ENCODE measurements at regions not wholly inside any gene's neighbourhood (a gene's known extent, or its start where the extent isn't known, plus 50 kb on each side); places are given as distances from the start of the nearest gene placed in this dataset.

- no peak for TF ChIP-seq CTCF (conservative IDR thresholded peaks at IDR 0.05 in 1 of 2, IDR thresholded peaks at IDR 0.05 in 1 of 2; ENCODE audit: low read depth in 1 of 2, low read length in 2 of 2)
- TF ChIP-seq EZH2 (IDR thresholded peaks at IDR 0.05; ENCODE audit: low read length, missing control alignments), result no peak
Observed at GRCh38 chr6:27528714-27529113, 55.8 kb upstream of the ZNF184 start.
